C4-2B (cell line): ENCODE measurements at regions not wholly inside any gene's neighbourhood (a gene's known extent, or its start where the extent isn't known, plus 50 kb on each side); places are given as distances from the start of the nearest gene placed in this dataset.

Experiments
- CTCF ChIP-seq: fragments of 450-650 bp; conservative IDR thresholded peaks from 2 replicates; pipeline ENCODE4 v1.5.1; 2017; ENCODE audit warnings: mild to moderate bottlenecking
- ZFX ChIP-seq: fragments of 450-650 bp; IDR thresholded peaks from 2 replicates; pipeline ENCODE4 v1.6.1; 2017

DNA sequence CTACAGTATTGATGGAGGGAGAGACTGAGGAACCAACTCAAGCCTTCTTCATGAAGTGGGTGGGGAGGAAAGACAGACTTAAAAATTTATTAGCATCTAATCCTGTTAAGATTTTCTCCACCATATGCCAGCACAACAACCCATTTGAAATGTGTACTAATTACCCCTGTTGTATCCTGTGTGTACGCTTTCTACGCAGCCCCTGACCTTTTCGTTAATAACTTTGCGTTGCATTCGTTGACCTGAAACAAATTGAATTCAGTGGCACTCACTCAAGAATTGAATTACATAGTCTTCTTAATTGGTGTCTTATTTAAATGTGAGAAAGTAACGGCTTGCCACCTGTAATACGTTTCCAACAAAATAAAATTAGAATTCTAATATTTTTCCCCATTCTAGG is 113.9 kb downstream of the LINC00237 start:
- TF ChIP-seq CTCF (no peak), ZFX (no peak)
